GM23248 (cell line): ENCODE measurements at regions not wholly inside any gene's neighbourhood (a gene's known extent, or its start where the extent isn't known, plus 50 kb on each side); places are given as distances from the start of the nearest gene placed in this dataset.

Source experiments
- EZH2 ChIP-seq: fragments of 200-600 bp; sonication (generic); IDR thresholded peaks from 2 replicates; pipeline ENCODE4 v1.6.1; 2018; ENCODE audit warnings: antibody characterized with exemption, mild to moderate bottlenecking; ENCODE audit not compliant: insufficient read depth, poor library complexity, severe bottlenecking
- EZH2phosphoT487 ChIP-seq: fragments of 200-600 bp; sonication (generic); IDR thresholded peaks from 2 replicates; pipeline ENCODE4 v1.6.1; 2018; ENCODE audit warnings: antibody characterized with exemption, moderate library complexity, mild to moderate bottlenecking, low read depth; ENCODE audit not compliant: insufficient read depth

GRCh38 chr13:34671137-34671536 lies 270.9 kb upstream of the NBEA start:
- TF ChIP-seq EZH2 (no peak), EZH2phosphoT487 (no peak)
